ENCODE measurements at regions not wholly inside any gene's neighbourhood (a gene's known extent, or its start where the extent isn't known, plus 50 kb on each side); places are given as distances from the start of the nearest gene placed in this dataset.

DNA sequence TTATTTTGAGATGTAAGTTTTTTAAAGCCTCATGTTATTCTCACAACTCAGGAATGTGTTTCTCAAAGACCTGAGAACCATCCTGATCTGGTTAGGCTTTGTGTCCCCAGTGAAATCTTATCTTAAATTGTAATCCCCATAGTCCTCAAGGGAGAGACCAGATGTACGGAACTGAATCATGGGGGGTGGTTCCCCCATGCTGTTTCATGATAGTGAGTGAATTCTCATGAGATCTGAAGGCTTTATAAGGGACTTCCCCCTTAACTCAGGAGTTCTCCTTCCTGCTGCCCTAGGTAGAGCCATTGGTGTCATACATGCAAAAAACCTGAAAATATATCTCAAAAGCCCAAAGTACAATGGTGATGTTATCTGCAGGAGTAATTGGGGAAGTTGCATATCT is 836.7 kb downstream of the CBLN2 start:
- H4K8ac ChIP-seq (ENCODE audit: low read length), result no peak overlapping the region
- no peak overlapping the region for H3K4me3 ChIP-seq (ENCODE audit: insufficient read depth in 1 of 2, low read depth in 1 of 2, low read length in 2 of 2)
- H3K27me3 ChIP-seq (ENCODE audit: control insufficient read depth in 1 of 2, insufficient read depth in 1 of 2, low read length in 2 of 2), result no peaks in the 10 kb centered on the region
- H3K27ac ChIP-seq (ENCODE audit: low read length, poor library complexity, severe bottlenecking), result no peak overlapping the region
- no peak overlapping the region for H2BK120ac ChIP-seq (ENCODE audit: low read depth, low read length)
- no peak overlapping the region for H2BK15ac ChIP-seq (ENCODE audit: low read depth, poor library complexity, severe bottlenecking)
- no peak overlapping the region for H3K4ac ChIP-seq (ENCODE audit: low read depth in 1 of 2, low read length in 2 of 2)
- H2BK12ac ChIP-seq (ENCODE audit: low read length in 2 of 2), result no peak overlapping the region
- no peak overlapping the region for H4K91ac ChIP-seq (ENCODE audit: low read length)
- no peak overlapping the region for H3K14ac ChIP-seq (ENCODE audit: low read length in 2 of 2)
- no peaks in the 10 kb centered on the region for H3K4me1 ChIP-seq (ENCODE audit: control insufficient read depth, insufficient read depth, low read depth, low read length)
- no CpG with 5 or more reads among the region's 1 CpG for WGBS
- no peak overlapping the region for H3K23ac ChIP-seq (ENCODE audit: low read length in 2 of 2)
- H2AFZ ChIP-seq (ENCODE audit: low read depth, low read length), result no peak overlapping the region
- DNase-seq, result no peak
- H3K79me1 ChIP-seq (replicated peaks; ENCODE audit: low read length, poor library complexity, severe bottlenecking), result no peaks in the 10 kb centered on the region
- no peak overlapping the region for H3K4me2 ChIP-seq (ENCODE audit: low read length, poor library complexity, severe bottlenecking)
- no peak overlapping the region for H2AK5ac ChIP-seq (ENCODE audit: low read length, severe bottlenecking)
- no peak overlapping the region for H3K9ac ChIP-seq (ENCODE audit: low read length)
- no peaks in the 10 kb centered on the region for H3K9me3 ChIP-seq (ENCODE audit: control insufficient read depth, low read length)
- H3K18ac ChIP-seq (ENCODE audit: low read depth in 1 of 2, low read length in 2 of 2), result no peak overlapping the region
- H2BK5ac ChIP-seq (ENCODE audit: low read depth, low read length, poor library complexity, severe bottlenecking), result no peak overlapping the region
- H3K36me3 ChIP-seq (ENCODE audit: control insufficient read depth in 1 of 2, insufficient read depth in 2 of 2, low read depth in 1 of 2, low read length in 2 of 2), result no peaks in the 10 kb centered on the region

DNA sequence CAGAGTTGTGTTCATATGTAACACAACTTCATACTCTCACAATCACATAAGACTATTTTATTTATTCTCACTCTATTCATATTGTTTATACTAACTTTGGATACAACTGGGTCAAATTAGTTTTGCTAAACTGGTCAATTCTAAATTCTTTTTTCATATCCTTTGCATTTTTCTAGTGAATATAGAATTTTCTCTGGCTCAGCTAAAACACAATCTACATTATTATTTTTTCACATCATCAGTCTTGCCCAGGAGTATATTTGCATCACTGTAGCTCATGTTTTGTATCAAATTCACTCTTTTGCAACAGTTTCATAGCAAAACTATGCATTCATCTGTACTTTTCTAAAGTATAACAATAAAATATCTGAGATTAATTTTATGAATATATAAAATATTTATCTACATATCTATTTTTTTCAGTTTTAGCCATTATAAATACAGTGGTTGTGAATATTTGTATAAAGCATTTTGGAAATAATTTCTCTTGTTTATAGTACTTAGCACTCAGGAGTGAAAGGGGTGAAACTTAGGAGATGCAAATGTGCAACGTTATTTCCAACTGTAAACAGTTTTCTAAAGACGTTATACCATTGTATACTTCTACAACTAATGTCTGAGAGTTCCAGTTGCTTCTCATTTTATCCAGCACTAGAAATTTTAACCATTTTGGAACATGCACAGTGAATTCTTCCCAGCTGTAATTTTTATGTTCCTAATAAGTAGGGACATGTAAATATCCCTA is 854.6 kb downstream of the CBLN2 start:
- no peak overlapping the region for H3K23ac ChIP-seq (ENCODE audit: low read length in 2 of 2)
- DNase-seq, result no peak
- no peak overlapping the region for H2AFZ ChIP-seq (ENCODE audit: low read depth, low read length)
- no peaks in the 10 kb centered on the region for H3K9me3 ChIP-seq (ENCODE audit: control insufficient read depth, low read length)
- no peak overlapping the region for H4K8ac ChIP-seq (ENCODE audit: low read length)
- no peak overlapping the region for H3K4ac ChIP-seq (ENCODE audit: low read depth in 1 of 2, low read length in 2 of 2)
- H3K4me1 ChIP-seq (ENCODE audit: control insufficient read depth, insufficient read depth, low read depth, low read length), result no peaks in the 10 kb centered on the region
- no peak overlapping the region for H3K14ac ChIP-seq (ENCODE audit: low read length in 2 of 2)
- 41% methylated on average over 2 of the region's 2 CpGs for WGBS
- H3K18ac ChIP-seq (ENCODE audit: low read depth in 1 of 2, low read length in 2 of 2), result no peak overlapping the region
- H3K4me3 ChIP-seq (ENCODE audit: insufficient read depth in 1 of 2, low read depth in 1 of 2, low read length in 2 of 2), result no peak overlapping the region
- no peaks in the 10 kb centered on the region for H3K36me3 ChIP-seq (ENCODE audit: control insufficient read depth in 1 of 2, insufficient read depth in 2 of 2, low read depth in 1 of 2, low read length in 2 of 2)
- H2BK15ac ChIP-seq (ENCODE audit: low read depth, poor library complexity, severe bottlenecking), result no peak overlapping the region
- no peaks in the 10 kb centered on the region for H3K79me1 ChIP-seq (replicated peaks; ENCODE audit: low read length, poor library complexity, severe bottlenecking)
- H3K9ac ChIP-seq (ENCODE audit: low read length), result no peak overlapping the region
- H3K27ac ChIP-seq (ENCODE audit: low read length, poor library complexity, severe bottlenecking), result no peak overlapping the region
- no peak overlapping the region for H3K4me2 ChIP-seq (ENCODE audit: low read length, poor library complexity, severe bottlenecking)
- no peak overlapping the region for H4K91ac ChIP-seq (ENCODE audit: low read length)
- H2AK5ac ChIP-seq (ENCODE audit: low read length, severe bottlenecking), result no peak overlapping the region
- H3K27me3 ChIP-seq (ENCODE audit: control insufficient read depth in 1 of 2, insufficient read depth in 1 of 2, low read length in 2 of 2), result no peaks in the 10 kb centered on the region
- no peak overlapping the region for H2BK12ac ChIP-seq (ENCODE audit: low read length in 2 of 2)
- H2BK5ac ChIP-seq (ENCODE audit: low read depth, low read length, poor library complexity, severe bottlenecking), result no peak overlapping the region
- H2BK120ac ChIP-seq (ENCODE audit: low read depth, low read length), result no peak overlapping the region

DNA sequence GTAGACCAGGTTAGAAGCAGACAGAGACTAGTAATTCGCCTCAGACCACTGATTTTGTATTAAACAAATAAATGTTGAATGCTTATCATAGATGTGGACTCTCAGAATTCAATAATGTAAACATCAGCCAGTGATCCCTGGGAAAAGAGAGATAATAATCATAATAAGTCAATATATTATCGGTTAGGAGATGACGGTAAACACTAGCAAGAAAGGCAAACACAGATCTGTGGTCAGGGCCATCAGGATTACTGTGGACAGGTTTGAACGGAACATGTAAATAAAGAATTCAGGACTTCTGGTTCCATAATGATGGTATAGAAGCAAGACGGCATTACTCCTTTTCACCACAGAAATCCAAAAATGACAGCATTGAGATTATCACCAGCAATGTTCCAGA is 861.6 kb downstream of the CBLN2 start:
- H2AK5ac ChIP-seq (ENCODE audit: low read length, severe bottlenecking), result no peak overlapping the region
- H2BK12ac ChIP-seq (ENCODE audit: low read length in 2 of 2), result no peak overlapping the region
- H4K91ac ChIP-seq (ENCODE audit: low read length), result no peak overlapping the region
- H2BK15ac ChIP-seq (ENCODE audit: low read depth, poor library complexity, severe bottlenecking), result no peak overlapping the region
- no peaks in the 10 kb centered on the region for H3K4me1 ChIP-seq (ENCODE audit: control insufficient read depth, insufficient read depth, low read depth, low read length)
- 100% methylated on average over 2 of the region's 5 CpGs for WGBS
- H3K14ac ChIP-seq (ENCODE audit: low read length in 2 of 2), result no peak overlapping the region
- DNase-seq, result no peak
- H3K9me3 ChIP-seq (ENCODE audit: control insufficient read depth, low read length), result peaks cover 3% of the 10 kb centered on the region
- H3K27me3 ChIP-seq (ENCODE audit: control insufficient read depth in 1 of 2, insufficient read depth in 1 of 2, low read length in 2 of 2), result no peaks in the 10 kb centered on the region
- no peak overlapping the region for H2BK5ac ChIP-seq (ENCODE audit: low read depth, low read length, poor library complexity, severe bottlenecking)
- no peak overlapping the region for H4K8ac ChIP-seq (ENCODE audit: low read length)
- no peak overlapping the region for H2AFZ ChIP-seq (ENCODE audit: low read depth, low read length)
- no peak overlapping the region for H3K4me2 ChIP-seq (ENCODE audit: low read length, poor library complexity, severe bottlenecking)
- no peak overlapping the region for H3K27ac ChIP-seq (ENCODE audit: low read length, poor library complexity, severe bottlenecking)
- H3K23ac ChIP-seq (ENCODE audit: low read length in 2 of 2), result no peak overlapping the region
- H3K18ac ChIP-seq (ENCODE audit: low read depth in 1 of 2, low read length in 2 of 2), result no peak overlapping the region
- H2BK120ac ChIP-seq (ENCODE audit: low read depth, low read length), result no peak overlapping the region
- no peak overlapping the region for H3K4me3 ChIP-seq (ENCODE audit: insufficient read depth in 1 of 2, low read depth in 1 of 2, low read length in 2 of 2)
- no peaks in the 10 kb centered on the region for H3K79me1 ChIP-seq (replicated peaks; ENCODE audit: low read length, poor library complexity, severe bottlenecking)
- H3K36me3 ChIP-seq (ENCODE audit: control insufficient read depth in 1 of 2, insufficient read depth in 2 of 2, low read depth in 1 of 2, low read length in 2 of 2), result no peaks in the 10 kb centered on the region
- no peak overlapping the region for H3K9ac ChIP-seq (ENCODE audit: low read length)
- H3K4ac ChIP-seq (ENCODE audit: low read depth in 1 of 2, low read length in 2 of 2), result no peak overlapping the region

DNA sequence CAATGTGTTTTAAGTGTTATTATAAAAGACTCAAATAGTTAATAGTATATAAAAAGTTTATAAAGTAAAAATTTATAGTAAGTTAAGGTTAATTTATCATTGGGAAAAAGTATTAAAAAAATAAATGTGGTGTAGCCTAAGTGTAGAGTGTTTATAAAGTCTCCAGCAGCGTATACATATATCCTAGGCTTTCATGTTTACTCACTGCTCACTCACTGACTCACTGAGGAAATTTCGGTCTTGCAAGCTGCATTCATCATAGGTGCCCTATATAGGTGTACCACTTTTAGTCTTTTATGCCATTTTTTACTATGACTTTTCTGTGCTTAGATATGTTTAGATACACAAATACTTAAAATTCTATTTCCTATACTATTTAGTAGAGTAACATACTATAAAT is 866.0 kb downstream of the CBLN2 start:
- H2AK5ac ChIP-seq (ENCODE audit: low read length, severe bottlenecking), result no peak overlapping the region
- H2BK12ac ChIP-seq (ENCODE audit: low read length in 2 of 2), result no peak overlapping the region
- WGBS, result no CpG with 5 or more reads among the region's 2 CpGs
- H4K8ac ChIP-seq (ENCODE audit: low read length), result no peak overlapping the region
- H2AFZ ChIP-seq (ENCODE audit: low read depth, low read length), result no peak overlapping the region
- H3K18ac ChIP-seq (ENCODE audit: low read depth in 1 of 2, low read length in 2 of 2), result no peak overlapping the region
- H3K4me2 ChIP-seq (ENCODE audit: low read length, poor library complexity, severe bottlenecking), result no peak overlapping the region
- no peak overlapping the region for H3K9ac ChIP-seq (ENCODE audit: low read length)
- H2BK5ac ChIP-seq (ENCODE audit: low read depth, low read length, poor library complexity, severe bottlenecking), result no peak overlapping the region
- H3K79me1 ChIP-seq (replicated peaks; ENCODE audit: low read length, poor library complexity, severe bottlenecking), result no peaks in the 10 kb centered on the region
- no peak overlapping the region for H4K91ac ChIP-seq (ENCODE audit: low read length)
- peaks cover 6% of the 10 kb centered on the region for H3K9me3 ChIP-seq (ENCODE audit: control insufficient read depth, low read length)
- H3K27ac ChIP-seq (ENCODE audit: low read length, poor library complexity, severe bottlenecking), result no peak overlapping the region
- no peak overlapping the region for H2BK15ac ChIP-seq (ENCODE audit: low read depth, poor library complexity, severe bottlenecking)
- no peaks in the 10 kb centered on the region for H3K36me3 ChIP-seq (ENCODE audit: control insufficient read depth in 1 of 2, insufficient read depth in 2 of 2, low read depth in 1 of 2, low read length in 2 of 2)
- no peaks in the 10 kb centered on the region for H3K4me1 ChIP-seq (ENCODE audit: control insufficient read depth, insufficient read depth, low read depth, low read length)
- no peak for DNase-seq
- no peak overlapping the region for H3K23ac ChIP-seq (ENCODE audit: low read length in 2 of 2)
- no peak overlapping the region for H3K14ac ChIP-seq (ENCODE audit: low read length in 2 of 2)
- H3K4me3 ChIP-seq (ENCODE audit: insufficient read depth in 1 of 2, low read depth in 1 of 2, low read length in 2 of 2), result no peak overlapping the region
- H3K27me3 ChIP-seq (ENCODE audit: control insufficient read depth in 1 of 2, insufficient read depth in 1 of 2, low read length in 2 of 2), result no peaks in the 10 kb centered on the region
- H2BK120ac ChIP-seq (ENCODE audit: low read depth, low read length), result no peak overlapping the region
- no peak overlapping the region for H3K4ac ChIP-seq (ENCODE audit: low read depth in 1 of 2, low read length in 2 of 2)

Measured in mesenchymal stem cell (in vitro differentiated cells and primary cell).